HG03060 (cell line): ENCODE measurements at regions not wholly inside any gene's neighbourhood (a gene's known extent, or its start where the extent isn't known, plus 50 kb on each side); places are given as distances from the start of the nearest gene placed in this dataset.
"Not testable (repeated sequence)": the region's sequence is repeated elsewhere in the genome, so short reads cannot be mapped to it uniquely, and the experiment has no call there.

ENCODE experiments used
- ATAC-seq: cut with Tn5 transposase; IDR thresholded peaks from one replicate; pipeline ENCODE4 v1.9.1; 2021; ENCODE audit warnings: low read depth, moderate number of reproducible peaks; ENCODE audit not compliant: unreplicated experiment

DNA sequence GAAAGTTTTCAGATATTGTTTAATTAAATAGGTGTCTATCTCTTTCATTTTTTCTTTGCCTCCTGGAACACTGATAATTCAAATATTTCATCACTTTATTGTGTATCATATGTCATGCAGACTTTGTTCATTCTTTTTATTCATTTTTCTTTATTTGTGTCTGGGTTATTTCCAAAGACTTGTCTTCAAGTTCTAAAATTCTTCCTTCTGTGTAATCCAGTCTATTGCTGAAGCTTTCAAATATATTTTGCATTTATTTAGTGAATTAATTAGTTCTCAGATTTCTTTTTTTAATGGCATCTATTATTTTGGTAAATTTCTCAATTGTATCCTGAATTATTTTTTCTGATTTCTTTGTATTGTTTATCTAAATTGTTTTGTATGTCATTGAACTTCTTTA lies 70.1 kb downstream of the ZNF330 start:
- ATAC-seq, result no peak

DNA sequence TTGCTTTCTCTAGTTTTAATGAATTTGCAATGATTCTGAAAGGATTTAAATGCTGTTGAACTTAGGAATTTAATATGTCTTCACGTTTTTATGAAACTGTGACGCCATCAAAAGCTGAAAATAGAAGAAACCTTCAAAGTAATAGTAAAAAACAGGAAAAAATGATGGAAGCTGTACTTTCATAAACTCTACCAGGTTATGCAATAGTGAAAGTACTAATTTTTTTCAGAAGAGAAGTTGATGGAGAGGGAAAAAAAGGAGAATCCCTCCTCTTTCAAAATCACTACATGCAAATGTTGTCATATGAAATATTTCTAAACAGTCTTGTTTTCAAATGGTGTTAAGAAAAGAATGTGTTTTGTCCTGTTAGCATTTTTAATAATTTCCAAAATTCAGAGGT lies 73.6 kb downstream of the ZNF330 start:
- ATAC-seq, result no peak

DNA sequence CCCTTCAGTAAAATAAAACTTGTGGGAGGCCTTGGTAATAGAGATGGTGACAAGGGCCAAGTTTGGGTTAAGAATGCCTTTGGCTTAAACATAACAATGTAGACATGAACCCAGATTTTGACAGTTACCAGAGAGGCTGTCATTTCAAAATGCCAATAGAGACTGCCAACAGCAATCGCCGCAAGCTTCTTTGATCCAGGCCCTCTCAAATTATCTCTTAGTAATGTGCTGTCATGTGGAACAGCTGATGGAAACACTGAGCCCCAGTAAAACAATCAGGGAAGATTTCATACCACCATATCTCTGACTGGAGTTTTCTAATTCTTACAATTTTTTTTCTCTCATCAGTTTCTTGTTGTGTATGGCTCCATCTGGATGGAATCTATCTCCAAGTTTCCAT lies 80.5 kb downstream of the ZNF330 start:
- ATAC-seq, result no peak

DNA sequence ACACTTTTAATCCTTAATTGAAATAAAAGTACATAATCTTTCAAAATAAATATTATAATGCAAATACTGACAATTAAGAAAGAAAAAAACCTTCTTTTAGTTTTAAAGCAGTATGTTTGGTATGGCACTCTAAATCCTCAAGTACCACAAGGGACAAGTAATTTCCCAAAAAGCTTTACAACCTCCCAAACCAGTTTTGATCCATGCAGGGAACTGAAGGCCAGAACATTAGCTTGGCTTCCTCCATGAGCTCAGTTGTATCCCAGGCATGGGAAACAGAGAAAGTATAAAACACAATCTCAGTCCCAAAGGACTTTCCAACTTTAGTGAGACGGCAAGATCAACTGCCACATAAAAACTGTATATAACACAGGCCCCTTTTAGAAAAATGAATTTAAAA lies 82.2 kb downstream of the ZNF330 start:
- ATAC-seq, result no peak

DNA sequence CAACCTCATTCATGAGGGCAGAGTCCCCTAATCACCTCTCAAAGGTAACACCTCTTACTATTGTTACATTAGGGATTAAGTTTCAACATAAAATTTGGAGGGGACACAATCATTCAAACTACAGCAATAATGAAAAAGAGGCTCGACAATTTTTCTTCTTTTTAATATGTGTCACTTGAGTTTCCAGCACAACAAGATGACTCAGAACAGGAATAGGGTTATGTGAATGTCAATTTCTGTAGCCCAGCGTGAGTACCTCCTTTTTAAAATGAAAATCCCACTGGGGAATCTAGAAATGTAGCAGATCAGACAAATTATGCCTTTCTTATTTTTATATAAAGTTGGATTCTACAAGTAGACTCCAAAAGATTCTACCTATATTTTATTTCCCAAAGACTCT lies 83.7 kb downstream of the ZNF330 start:
- ATAC-seq, result no peak

DNA sequence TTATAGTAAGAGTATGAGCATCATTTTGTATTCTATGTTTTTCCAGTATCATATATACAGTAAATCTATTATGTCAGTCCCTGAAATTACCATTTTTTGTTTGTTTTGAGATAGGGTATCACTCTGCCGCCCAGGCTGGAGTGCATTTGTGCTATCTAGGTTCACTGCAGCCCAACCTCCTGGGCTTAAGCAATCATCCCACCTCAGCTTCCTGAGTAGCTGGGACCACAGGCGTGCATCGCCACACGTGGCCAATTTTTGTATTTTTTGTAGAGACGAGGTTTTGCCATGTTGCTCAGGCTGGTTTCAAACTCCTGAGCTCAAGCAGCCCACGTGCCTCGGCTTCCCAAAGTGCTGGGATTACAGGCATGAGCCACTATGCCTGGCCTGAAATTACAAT lies 85.6 kb downstream of the ZNF330 start:
- ATAC-seq, result no peak

DNA sequence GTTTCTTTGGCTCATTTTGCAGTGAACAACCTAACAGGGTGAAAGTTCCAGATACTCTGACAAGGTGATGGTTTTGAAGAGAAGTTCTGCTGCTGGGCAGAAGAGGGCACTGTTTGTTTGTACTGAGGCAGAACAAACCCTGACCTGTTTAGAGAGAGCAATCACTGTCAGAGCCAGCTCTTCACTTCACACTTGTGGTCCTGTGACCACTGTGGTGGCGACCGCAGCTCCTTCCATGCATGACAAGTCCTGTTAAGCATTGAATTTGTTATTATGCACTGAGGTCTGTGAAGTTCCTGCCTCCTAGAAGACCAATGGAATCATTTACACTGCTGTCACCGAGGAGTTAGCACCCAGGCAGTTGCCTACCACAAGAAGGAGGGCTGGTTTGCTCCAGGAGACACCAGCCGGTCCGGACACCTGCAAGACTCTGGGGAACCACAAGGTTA lies 86.6 kb downstream of the ZNF330 start:
- ATAC-seq, result peak; percentile 100

DNA sequence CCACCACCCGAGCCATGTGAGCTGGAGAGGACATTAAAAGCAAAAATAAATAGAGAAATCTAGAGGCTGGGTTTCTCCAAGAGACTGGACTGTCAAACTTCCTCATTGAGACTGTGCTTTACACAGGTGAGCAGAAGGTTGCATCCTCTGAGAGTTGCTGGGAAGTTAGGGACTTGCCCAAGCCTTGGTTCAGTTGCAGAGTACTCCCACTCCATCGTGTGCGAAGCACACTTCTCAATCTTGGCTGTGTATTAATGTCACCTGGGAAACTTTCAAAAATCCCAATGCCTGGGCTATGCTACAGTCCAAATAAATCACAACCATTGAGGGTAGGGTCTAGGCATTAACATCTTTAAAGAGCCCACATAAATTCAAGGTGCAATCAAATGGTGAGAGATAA lies 89.2 kb downstream of the ZNF330 start:
- ATAC-seq, result no peak

DNA sequence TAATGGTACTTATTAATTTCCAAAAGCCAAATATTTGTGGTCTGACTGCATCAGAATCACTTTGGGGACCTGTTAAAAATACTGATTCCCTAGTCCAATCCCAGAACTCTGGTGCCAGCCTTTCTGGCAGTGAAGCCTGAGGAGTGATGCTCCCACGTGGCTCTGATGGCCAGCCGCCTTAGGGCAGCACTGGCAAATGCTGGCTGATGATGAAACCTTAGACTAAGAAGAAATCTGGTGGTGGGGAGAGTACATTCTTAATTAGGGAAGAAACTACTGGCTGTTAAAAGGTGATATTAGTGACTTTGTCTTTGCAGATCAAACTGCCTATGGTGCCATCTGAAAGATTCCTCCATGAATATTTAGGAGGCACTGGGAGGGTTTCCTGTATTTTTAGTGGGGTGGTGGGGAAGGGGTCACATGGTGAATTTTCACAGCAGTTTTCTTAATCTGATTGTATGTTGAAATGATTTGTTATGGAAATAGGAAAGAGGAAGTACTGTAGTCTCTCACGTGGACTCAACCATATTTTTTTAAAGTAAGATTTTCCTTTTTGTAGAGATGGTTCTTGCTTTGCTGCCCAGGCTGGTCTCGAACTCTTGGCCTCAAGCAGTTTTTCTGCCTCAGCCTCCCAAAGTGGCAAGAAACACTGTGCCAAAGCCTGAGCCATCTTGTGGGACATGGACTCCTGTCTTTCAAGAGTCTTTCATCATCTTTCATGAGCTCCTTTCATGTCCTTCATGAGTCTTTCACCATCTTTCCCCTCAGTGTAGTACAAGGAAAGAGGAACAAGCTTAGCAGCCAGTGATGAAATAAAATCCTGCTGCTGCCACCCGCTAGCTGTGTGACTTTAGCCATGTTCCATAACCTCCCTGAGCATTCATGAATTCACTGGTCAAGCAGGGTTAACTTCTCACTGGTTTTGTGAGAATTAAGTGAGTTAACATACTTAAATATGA lies 90.8 kb downstream of the ZNF330 start:
- ATAC-seq, result no peak

DNA sequence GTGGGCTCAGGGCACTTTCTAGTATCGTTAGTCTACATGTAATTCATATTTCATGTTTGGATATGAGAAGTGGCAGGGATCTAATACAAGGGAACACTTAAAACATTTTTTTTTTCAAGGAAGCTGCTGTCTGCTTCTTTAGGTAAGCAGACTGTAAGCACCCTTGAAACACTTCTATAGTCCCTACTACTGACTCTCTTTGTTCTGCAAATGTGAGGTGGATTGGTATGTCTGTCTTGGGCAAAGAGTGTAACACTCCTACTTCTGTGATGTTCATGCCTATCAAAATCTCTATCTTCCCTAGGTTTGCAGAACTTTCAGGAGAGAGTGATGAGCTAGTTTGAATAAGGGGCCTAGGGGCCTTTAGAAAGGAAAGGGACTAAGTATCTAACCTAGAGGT lies 93.9 kb downstream of the ZNF330 start:
- ATAC-seq, result no peak

DNA sequence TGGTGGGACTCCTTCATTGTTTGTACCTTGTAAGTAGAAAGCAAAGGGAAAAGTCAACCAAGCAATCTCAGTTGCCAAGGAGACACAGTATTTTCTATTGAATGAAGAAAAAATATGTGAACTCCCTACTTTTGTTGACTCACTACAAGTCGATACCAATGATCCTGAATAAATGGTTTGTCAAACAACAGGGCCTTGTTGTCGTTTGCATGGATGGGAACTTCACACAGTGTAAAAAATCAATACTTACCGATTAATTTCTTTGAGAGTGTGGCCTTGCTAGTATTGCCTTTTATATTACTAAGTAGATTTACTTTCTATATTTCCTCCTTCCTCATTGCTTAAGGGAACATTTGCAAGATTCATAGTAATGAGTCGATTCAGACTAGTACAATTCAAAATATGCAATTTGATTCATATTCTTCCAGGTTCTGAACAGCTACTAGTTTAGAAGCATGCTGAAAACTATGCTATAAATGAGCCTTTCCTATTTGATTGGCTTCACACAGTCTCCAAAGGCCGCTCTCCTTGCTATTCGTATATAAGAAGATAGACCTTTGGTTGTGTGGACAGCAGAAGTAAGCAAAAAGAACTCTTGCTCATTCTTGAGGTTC lies 108.0 kb downstream of the ZNF330 start:
- no peak for ATAC-seq

DNA sequence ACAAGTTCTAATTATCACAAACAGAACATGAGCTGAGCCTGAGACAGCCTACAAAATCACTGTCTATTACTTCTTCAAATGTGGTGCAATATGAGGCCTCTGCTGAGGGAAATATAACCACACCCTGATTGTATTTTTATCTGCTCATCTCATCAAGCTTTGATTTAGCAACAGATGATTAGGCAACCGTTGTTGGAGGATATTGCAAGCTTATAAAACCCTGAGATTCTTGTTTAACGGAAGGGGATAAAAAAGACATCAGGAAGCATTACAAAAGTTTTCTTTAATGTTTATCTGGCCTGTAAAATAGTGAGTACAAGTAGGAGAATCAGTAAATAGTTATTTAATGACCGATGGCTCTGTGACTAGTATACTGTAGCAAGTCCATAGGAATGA lies 108.5 kb downstream of the ZNF330 start:
- ATAC-seq, result no peak

DNA sequence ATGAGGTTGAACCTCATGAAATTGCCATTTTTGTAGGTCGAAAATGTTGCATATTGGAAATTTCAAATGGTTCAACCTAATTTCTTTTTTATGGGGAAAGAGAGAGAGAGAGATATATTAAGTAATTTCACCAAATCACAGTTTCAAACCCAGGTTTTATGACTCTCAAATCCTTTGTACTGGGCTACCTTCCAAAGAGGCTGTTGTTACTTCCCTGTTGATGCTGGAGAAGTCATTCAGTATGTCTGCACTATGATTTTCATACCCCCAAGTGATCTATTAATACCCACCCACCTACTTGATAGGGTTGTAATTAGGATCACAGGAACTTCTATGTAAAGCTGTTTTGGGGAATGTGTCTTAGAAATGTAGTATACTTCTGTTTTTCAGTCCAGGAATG lies 109.9 kb downstream of the ZNF330 start:
- no peak for ATAC-seq

DNA sequence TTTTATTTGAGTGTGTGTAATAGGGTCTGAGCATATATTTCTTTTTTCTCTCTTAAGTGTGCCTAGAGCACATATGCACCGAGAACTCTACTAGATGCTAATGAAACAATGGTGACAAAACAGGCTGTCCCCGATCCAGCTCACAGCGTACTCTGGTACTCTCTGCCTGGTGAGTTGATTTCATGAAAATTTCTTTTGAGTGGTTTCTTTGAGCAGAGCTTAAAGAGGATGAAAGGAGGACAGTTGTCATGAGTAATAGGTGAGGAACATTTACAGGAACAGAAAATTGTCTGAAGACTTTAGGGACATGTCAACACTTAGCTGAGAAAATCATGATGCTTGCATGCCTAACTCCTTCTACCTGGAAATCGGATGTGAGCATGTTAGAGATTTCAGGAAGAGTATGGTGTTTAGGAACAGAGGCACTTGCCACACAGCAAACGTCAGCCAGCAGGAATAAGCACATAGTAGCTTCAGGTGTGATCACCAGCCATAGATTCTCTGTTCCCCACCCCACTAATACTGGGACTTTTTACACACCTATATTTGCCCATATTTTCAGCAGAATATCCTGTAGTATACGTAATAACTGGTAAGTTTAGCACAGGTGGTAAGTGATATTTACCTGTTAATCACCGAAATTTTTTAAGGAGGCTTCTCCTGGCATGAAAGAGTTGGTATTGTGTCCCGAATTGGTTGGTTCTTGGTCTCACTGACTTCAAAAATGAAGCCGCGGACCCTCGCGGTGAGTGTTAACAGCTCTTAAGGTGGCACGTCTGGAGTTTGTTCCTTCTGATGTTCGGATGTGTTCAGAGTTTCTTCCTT lies 111.1 kb downstream of the ZNF330 start:
- ATAC-seq, result no peak

DNA sequence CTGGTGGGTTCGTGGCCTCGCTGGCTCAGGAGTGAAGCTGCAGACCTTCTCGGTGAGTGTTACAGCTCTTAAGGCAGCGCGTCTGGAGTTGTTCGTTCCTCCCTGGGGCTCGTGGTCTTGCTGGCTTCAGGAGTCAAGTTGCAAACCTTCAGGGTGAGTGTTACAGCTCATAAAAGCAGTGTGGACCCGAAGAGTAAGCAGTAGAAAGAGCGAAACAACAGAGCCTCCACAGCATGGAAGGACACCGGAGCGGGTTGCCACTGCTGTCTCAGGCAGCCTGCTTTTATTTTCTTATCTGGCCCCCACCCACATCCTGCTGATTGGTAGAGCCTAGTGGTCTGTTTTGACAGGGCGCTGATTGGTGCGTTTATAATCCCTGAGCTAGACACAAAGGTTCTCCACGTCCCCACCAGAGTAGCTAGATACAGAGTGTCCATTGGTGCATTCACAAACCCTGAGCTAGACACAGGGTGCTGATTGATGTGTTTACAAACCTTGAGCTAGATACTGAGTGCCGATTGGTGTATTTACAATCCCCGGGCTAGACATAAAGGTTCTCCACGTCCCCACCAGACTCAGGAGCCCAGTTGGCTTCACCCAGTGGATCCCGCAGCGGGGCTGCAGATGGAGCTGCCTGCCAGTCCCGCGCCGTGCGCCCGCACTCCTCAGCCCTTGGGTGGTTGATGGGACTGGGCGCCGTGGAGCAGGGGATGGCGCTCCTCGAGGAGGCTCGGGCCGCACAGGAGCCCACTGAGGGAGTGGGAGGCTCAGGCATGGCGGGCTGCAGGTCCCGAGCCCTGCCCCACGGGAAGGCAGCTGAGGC lies 111.9 kb downstream of the ZNF330 start:
- not testable (repeated sequence) for ATAC-seq

DNA sequence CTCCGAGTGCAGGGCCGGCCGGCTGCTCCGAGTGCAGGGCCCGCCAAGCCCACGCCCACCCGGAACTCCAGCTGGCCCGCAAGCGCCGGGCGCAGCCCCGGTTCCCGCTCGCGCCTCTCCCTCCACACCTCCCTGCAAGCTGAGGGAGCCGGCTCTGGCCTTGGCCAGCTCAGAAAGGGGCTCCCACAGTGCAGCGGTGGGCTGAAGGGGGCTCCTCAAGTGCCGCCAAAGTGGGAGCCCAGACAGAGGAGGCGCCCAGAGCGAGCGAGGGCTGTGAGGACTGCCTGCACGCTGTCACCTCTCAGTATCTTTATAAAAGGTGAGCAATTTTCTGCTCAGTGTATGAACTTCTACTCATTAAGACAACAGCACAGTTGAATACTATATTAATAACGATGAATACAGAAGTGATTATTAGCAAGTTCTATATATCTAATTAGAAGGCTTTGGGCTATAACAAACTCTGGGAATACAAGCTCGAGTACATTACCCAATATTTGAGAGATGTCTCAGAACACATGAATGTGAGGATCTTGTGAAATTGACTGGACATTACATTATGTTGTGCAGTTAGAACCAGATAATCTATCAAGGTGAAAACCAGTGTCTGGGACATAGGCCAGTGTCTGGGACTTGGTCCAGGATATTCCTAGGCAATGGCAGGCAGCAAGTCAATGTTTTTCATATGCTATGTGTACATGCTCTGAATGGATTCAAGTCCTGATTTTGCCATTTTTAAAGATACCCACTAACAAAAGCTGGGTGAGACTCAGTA lies 112.9 kb downstream of the ZNF330 start:
- ATAC-seq, result not testable (repeated sequence)

DNA sequence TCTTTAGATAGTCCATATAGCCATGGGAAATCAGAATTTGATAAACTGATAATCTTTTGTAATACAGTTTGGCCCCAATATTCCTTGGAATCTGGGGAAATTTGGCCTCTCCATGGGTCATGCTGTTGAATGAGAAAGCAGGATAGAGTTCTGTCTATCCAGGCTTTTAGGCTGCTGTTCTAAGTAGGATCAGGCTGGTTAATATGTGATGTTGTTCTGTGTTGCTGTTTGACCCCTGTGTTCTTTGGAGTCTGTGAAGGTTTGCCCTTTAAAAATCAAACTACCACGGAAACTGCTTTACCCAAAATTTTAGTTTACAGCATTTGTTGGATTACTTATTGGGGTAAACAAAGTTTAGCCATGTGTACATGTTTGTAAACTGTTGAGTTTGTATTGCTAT lies 114.5 kb downstream of the ZNF330 start:
- ATAC-seq, result no peak

DNA sequence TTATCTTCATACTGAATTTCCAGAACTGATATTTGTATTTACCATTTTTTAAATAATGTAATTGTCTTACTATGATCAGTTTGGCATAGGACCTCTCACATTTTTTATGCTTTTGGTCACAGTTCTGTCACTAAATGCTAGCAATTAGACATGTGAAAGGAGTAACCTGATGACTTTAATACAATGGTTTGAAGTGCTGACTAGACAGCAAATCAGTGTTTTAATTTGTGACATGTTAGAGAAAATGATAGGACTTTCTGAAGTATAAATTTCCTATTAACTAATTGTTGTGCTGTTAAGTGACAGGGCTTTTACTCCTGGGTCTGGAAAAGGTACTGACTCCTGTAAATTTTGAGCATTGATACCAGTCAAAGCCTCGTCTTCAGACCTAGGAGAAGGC lies 117.5 kb downstream of the ZNF330 start:
- no peak for ATAC-seq

DNA sequence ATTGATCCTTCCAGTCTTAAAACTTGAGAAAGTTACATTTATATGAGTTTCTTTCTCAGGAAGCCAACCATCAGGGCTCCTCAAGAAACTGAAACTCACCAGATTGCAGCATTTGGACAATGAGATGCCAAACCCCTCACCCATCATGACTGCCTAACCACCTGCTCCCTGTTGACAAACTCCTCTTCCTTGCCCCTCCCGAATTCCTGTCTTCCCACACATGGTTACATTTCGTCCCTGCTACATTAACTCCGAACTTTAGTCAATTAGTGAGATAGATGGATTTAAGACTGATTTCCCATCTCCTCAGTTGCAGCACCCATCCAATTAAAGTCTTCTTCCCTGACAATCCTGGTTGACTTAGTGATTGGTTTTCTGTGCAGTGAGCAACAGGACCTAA lies 118.7 kb downstream of the ZNF330 start:
- ATAC-seq, result no peak

DNA sequence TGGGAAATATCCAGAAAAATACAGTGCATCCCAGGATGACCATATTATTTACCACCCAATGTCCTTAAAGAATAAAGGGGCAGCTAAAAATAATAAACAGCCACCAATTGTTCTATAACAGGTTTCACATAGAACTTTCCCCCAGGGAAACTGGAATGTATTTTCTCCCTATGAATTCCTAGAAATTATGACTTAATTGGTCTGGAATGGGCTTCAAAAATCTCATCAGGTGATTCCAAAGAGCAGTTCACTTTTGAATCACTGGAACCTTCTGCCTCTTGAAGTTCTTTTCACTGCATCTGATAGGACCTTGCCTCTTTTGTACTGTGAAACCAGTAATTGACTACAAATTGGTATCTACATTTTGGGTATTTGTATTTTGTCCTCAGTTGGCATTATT lies 119.3 kb downstream of the ZNF330 start:
- no peak for ATAC-seq
